Erythroblast (primary cell): ENCODE measurements at regions not wholly inside any gene's neighbourhood (a gene's known extent, or its start where the extent isn't known, plus 50 kb on each side); places are given as distances from the start of the nearest gene placed in this dataset.

ENCODE experiments used
- GATA1 ChIP-seq: IDR thresholded peaks from 2 replicates; pipeline ENCODE4 v1.6.1; 2011; ENCODE audit warnings: low read depth, mild to moderate bottlenecking, control low read depth, low read length, moderate library complexity
- POLR2A ChIP-seq: IDR thresholded peaks from 2 replicates; pipeline ENCODE4 v1.6.1; 2011; ENCODE audit warnings: mild to moderate bottlenecking, low read length

- TF ChIP-seq POLR2A (no peak), GATA1 (no peak)
Measured at GRCh38 chr1:243917177-243917862, 67.3 kb upstream of the AKT3 start.
